H1 (cell line): ENCODE measurements at regions not wholly inside any gene's neighbourhood (a gene's known extent, or its start where the extent isn't known, plus 50 kb on each side); places are given as distances from the start of the nearest gene placed in this dataset.

Source experiments
- CTCF ChIA-PET: fragments of 300-600 bp; sonication (Branson Sonifier 250); formaldehyde crosslinking; loops from one replicate; lab custom pipeline; 2021; ENCODE audit not compliant: partially characterized antibody; lab: Charles Lee
- POLR2A ChIA-PET: fragments of 300-600 bp; sonication (Branson Sonifier 250); formaldehyde crosslinking; loops from one replicate; lab custom pipeline; 2021; ENCODE audit warnings: inconsistent platforms; ENCODE audit not compliant: partially characterized antibody; lab: Charles Lee
- DNase-seq, 2 experiments: peaks; one replicate each; pipeline versions ENCODE4 v3.0.0 to v3.0.0-alpha.2; 2010 to 2022; ENCODE audit warnings: low spot score in 2 of 2, low read depth in 1 of 2, mixed read lengths in 1 of 2
- FAIRE-seq: peaks from 2 replicates; lab custom pipeline; 2011; peaks lifted over from hg19 to GRCh38; lab: Jason Lieb, UNC
- H2AFZ ChIP-seq: 2 replicates; pipeline ENCODE4 v1.8.1; 2012; ENCODE audit warnings: low read length, inconsistent platforms
- H2AK5ac ChIP-seq: 2 replicates; pipeline ENCODE4 v1.6.1; 2013; ENCODE audit warnings: low read depth, low read length
- H2BK120ac ChIP-seq: replicated peaks from 2 replicates; pipeline ENCODE3; 2013; ENCODE audit warnings: low read depth, low read length, inconsistent platforms
- H2BK12ac ChIP-seq: 2 replicates; pipeline ENCODE4 v1.6.1; 2013; ENCODE audit warnings: low read depth, low read length
- H2BK15ac ChIP-seq: 2 replicates; pipeline ENCODE4 v1.6.1; 2013; ENCODE audit warnings: low read length
- H2BK20ac ChIP-seq: 2 replicates; pipeline ENCODE4 v1.6.1; 2013; ENCODE audit warnings: low read length
- H2BK5ac ChIP-seq: 2 replicates; pipeline ENCODE4 v1.6.1; 2013; ENCODE audit warnings: low read depth, low read length
- H3K14ac ChIP-seq: 2 replicates; pipeline ENCODE4 v1.6.1; 2013; ENCODE audit warnings: inconsistent platforms; ENCODE audit not compliant: insufficient read length
- H3K18ac ChIP-seq: 2 replicates; pipeline ENCODE4 v1.6.1; 2013; ENCODE audit warnings: low read length; ENCODE audit errors: extremely low read depth
- H3K23ac ChIP-seq: 2 replicates; pipeline ENCODE4 v1.6.1; 2013; ENCODE audit warnings: inconsistent platforms; ENCODE audit not compliant: insufficient read length
- H3K23me2 ChIP-seq: 2 replicates; pipeline ENCODE4 v1.6.1; 2013; ENCODE audit warnings: low read depth, low read length
- H3K27ac ChIP-seq: 2 replicates; pipeline ENCODE4 v1.6.1; 2011; ENCODE audit warnings: low read depth, low read length, inconsistent platforms
- H3K27me3 ChIP-seq, 4 experiments: replicated peaks in 1 of 4; 1 replicate in 1 of 4; 2 replicates in 3 of 4; pipeline versions ENCODE4 v1.6.1 to v1.8.1; 2011 to 2013; ENCODE audit warnings: low read length in 3 of 4, mild to moderate bottlenecking in 3 of 4, inconsistent platforms in 2 of 4, mixed read lengths in 2 of 4, moderate library complexity in 1 of 4; ENCODE audit not compliant: control insufficient read depth in 3 of 4, insufficient read depth in 3 of 4; ENCODE audit errors: extremely low read depth in 1 of 4
- H3K36me3 ChIP-seq, 4 experiments: 2 replicates each; pipeline versions ENCODE4 v1.6.1 to v1.8.1; 2011 to 2013; ENCODE audit warnings: mild to moderate bottlenecking in 4 of 4, low read length in 3 of 4, moderate library complexity in 2 of 4, control low read depth in 1 of 4, inconsistent platforms in 1 of 4; ENCODE audit not compliant: insufficient read depth in 4 of 4, control insufficient read depth in 2 of 4
- H3K4ac ChIP-seq: replicated peaks from 2 replicates; pipeline ENCODE3; 2013; ENCODE audit warnings: low read length, low read depth, mixed read lengths, inconsistent platforms; ENCODE audit not compliant: insufficient read length
- H3K4me1 ChIP-seq, 4 experiments: replicated peaks in 1 of 4; 1 replicate in 1 of 4; 2 replicates in 3 of 4; pipeline versions ENCODE4 v1.6.1 to v1.8.1; 2011 to 2013; ENCODE audit warnings: low read length in 3 of 4, inconsistent platforms in 2 of 4, mixed read lengths in 1 of 4; ENCODE audit not compliant: insufficient read depth in 4 of 4, control insufficient read depth in 3 of 4
- H3K4me2 ChIP-seq, 2 experiments: 2 replicates each; pipeline versions ENCODE4 v1.6.1 to v1.8.1; 2011 to 2013; ENCODE audit warnings: low read depth in 2 of 2, low read length in 2 of 2, control low read depth in 1 of 2, inconsistent platforms in 1 of 2, mild to moderate bottlenecking in 1 of 2; ENCODE audit not compliant: insufficient read depth in 1 of 2
- H3K4me3 ChIP-seq, 4 experiments: fragments of 200-600, 300-600 bp in 1 of 4; sonication (generic), shearing (Covaris generic), sonication (Bioruptor Twin) in 1 of 4; 2 replicates each; pipeline versions ENCODE4 v1.5.1 to v1.8.1; 2011 to 2016; ENCODE audit warnings: low read length in 4 of 4, low read depth in 3 of 4, control low read depth in 2 of 4, inconsistent platforms in 2 of 4, mild to moderate bottlenecking in 2 of 4, mixed read lengths in 1 of 4, moderate library complexity in 1 of 4; ENCODE audit not compliant: insufficient read depth in 2 of 4; ENCODE audit errors: extremely low read depth in 1 of 4
- H3K56ac ChIP-seq: replicated peaks from 2 replicates; pipeline ENCODE3; 2013; ENCODE audit warnings: low read depth, mild to moderate bottlenecking, mixed read lengths, low read length, inconsistent platforms; ENCODE audit not compliant: insufficient read length
- H3K79me1 ChIP-seq: 2 replicates; pipeline ENCODE4 v1.6.1; 2013; ENCODE audit warnings: low read depth, low read length, control low read depth
- H3K79me2 ChIP-seq, 2 experiments: 2 replicates each; pipeline versions ENCODE4 v1.6.1 to v1.8.1; 2012 to 2013; ENCODE audit warnings: low read length in 2 of 2, mild to moderate bottlenecking in 2 of 2, inconsistent platforms in 1 of 2; ENCODE audit not compliant: insufficient read depth in 2 of 2, control insufficient read depth in 1 of 2
- H3K9ac ChIP-seq, 4 experiments: replicated peaks in 1 of 4; 1 replicate in 1 of 4; 2 replicates in 3 of 4; pipeline versions ENCODE4 v1.6.1 to v1.8.1; 2011 to 2013; ENCODE audit warnings: low read depth in 3 of 4, low read length in 3 of 4, control low read depth in 2 of 4, mild to moderate bottlenecking in 2 of 4, moderate library complexity in 2 of 4, inconsistent platforms in 1 of 4; ENCODE audit errors: extremely low read depth in 1 of 4
- H3K9me3 ChIP-seq, 2 experiments: 2 replicates each; pipeline versions ENCODE4 v1.6.1 to v1.8.1; 2012 to 2013; ENCODE audit warnings: mild to moderate bottlenecking in 2 of 2, moderate library complexity in 2 of 2, control low read depth in 1 of 2, inconsistent platforms in 1 of 2, low read depth in 1 of 2, low read length in 1 of 2, mixed read lengths in 1 of 2; ENCODE audit not compliant: insufficient read depth in 2 of 2
- H4K20me1 ChIP-seq, 2 experiments: replicated peaks in 1 of 2; 2 replicates each; pipeline versions ENCODE3 to v1.8.1; 2011 to 2013; ENCODE audit warnings: inconsistent platforms in 2 of 2, low read length in 2 of 2, mild to moderate bottlenecking in 1 of 2; ENCODE audit not compliant: insufficient read depth in 2 of 2, control insufficient read depth in 1 of 2
- H4K5ac ChIP-seq: 2 replicates; pipeline ENCODE4 v1.6.1; 2013; ENCODE audit warnings: low read length, low read depth, mixed read lengths, inconsistent platforms; ENCODE audit not compliant: insufficient read length
- H4K8ac ChIP-seq: 2 replicates; pipeline ENCODE4 v1.8.0; 2013; ENCODE audit warnings: mild to moderate bottlenecking, moderate library complexity, low read length, inconsistent platforms; ENCODE audit not compliant: insufficient read depth; ENCODE audit errors: extremely low read depth
- H4K91ac ChIP-seq: replicated peaks from 2 replicates; pipeline ENCODE3; 2013; ENCODE audit warnings: low read length, mixed read lengths, inconsistent platforms; ENCODE audit not compliant: insufficient read length
- CBX8 ChIP-seq: fragments of 300-800, 300-1000 bp; sonication (generic); IDR thresholded peaks from 2 replicates; pipeline ENCODE4 v1.7.1; 2016; ENCODE audit warnings: low read depth, low read length, borderline replicate concordance
- CHD2 ChIP-seq: IDR thresholded peaks from 2 replicates; pipeline ENCODE4 v1.6.1; 2012; ENCODE audit warnings: low read length, improper control_type of control experiment
- CTCF ChIP-seq, 3 experiments: IDR thresholded peaks; 1 replicate in 2 of 3; 2 replicates in 1 of 3; pipeline versions ENCODE4 v1.5.1 to v1.6.1; 2011; ENCODE audit warnings: low read length in 3 of 3, mild to moderate bottlenecking in 3 of 3, inconsistent platforms in 2 of 3, low read depth in 1 of 3, moderate library complexity in 1 of 3; ENCODE audit not compliant: insufficient read depth in 1 of 3; ENCODE audit errors: control extremely low read depth in 1 of 3
- HDAC2 ChIP-seq, 2 experiments: fragments of 300-600 bp in 1 of 2; sonication (generic) in 1 of 2; IDR thresholded peaks; 2 replicates each; pipeline ENCODE4 v1.6.1; 2011 to 2012; ENCODE audit warnings: low read depth in 2 of 2, low read length in 2 of 2, mild to moderate bottlenecking in 2 of 2, moderate library complexity in 2 of 2, borderline replicate concordance in 1 of 2, inconsistent platforms in 1 of 2
- JUND ChIP-seq: IDR thresholded peaks from 2 replicates; pipeline ENCODE4 v1.6.1; 2011; ENCODE audit warnings: mild to moderate bottlenecking, improper control_type of control experiment, low read length
- KDM4A ChIP-seq: IDR thresholded peaks from one replicate; pipeline ENCODE4 v1.7.1; 2012; ENCODE audit warnings: low read depth, mild to moderate bottlenecking, moderate library complexity, low read length, inconsistent platforms; ENCODE audit not compliant: severe bottlenecking
- KDM5A ChIP-seq: fragments of 200-600 bp; IDR thresholded peaks from 2 replicates; pipeline ENCODE4 v1.7.1; 2012; ENCODE audit warnings: mild to moderate bottlenecking, low read length, inconsistent platforms, mixed read lengths
- MAX ChIP-seq: IDR thresholded peaks from 2 replicates; pipeline ENCODE4 v1.6.1; 2012; ENCODE audit warnings: inconsistent platforms
- NANOG ChIP-seq: IDR thresholded peaks from 2 replicates; pipeline ENCODE4 v1.6.1; 2011; ENCODE audit warnings: low read length, low read depth, mild to moderate bottlenecking, inconsistent platforms; ENCODE audit not compliant: insufficient read depth, poor library complexity, severe bottlenecking
- SP2 ChIP-seq: IDR thresholded peaks from 2 replicates; pipeline ENCODE4 v1.6.1; 2012; ENCODE audit warnings: mild to moderate bottlenecking, low read length, inconsistent platforms
- TAF7 ChIP-seq: optimal IDR thresholded peaks from 2 replicates; pipeline ENCODE3; 2011; ENCODE audit warnings: low read depth, mild to moderate bottlenecking, inconsistent platforms, low read length, moderate library complexity, borderline replicate concordance
- ZNF274 ChIP-seq: IDR thresholded peaks from 2 replicates; pipeline ENCODE4 v1.7.0; 2012; ENCODE audit warnings: low read length, borderline replicate concordance; ENCODE audit errors: extremely low read depth
- WGBS, 2 experiments: shearing (Covaris generic) in 1 of 2; methylation state at CpG; one replicate each; pipeline versions ENCODE4 v1.1.6 to v1.1.7; 2013 to 2015; ENCODE audit warnings: low lambda C conversion rate in 2 of 2, mixed read lengths in 2 of 2, inconsistent platforms in 1 of 2, low coverage in 1 of 2, missing lambda C conversion rate in 1 of 2; ENCODE audit not compliant: insufficient replicate concordance in 2 of 2, insufficient coverage in 1 of 2, insufficient read length in 1 of 2; ENCODE audit errors: extremely low coverage in 1 of 2, missing lambda C conversion rate in 1 of 2; 5-methylcytosine and 5-hydroxymethylcytosine counted together

GRCh38 chr18:22026889-22027288, 142.5 kb upstream of the GATA6 start:
- Histone ChIP-seq H3K36me3 (no peaks in the 10 kb centered on the region), H4K5ac (no peak overlapping the region), H3K18ac (no peak overlapping the region), H2BK20ac (no peak overlapping the region), H3K23me2 (no peaks in the 10 kb centered on the region), H3K4me2 (no peak overlapping the region), H2AFZ (no peak overlapping the region), H3K9me3 (no peaks in the 10 kb centered on the region), H4K20me1 (no peaks in the 10 kb centered on the region), H4K91ac (no peak overlapping the region), H3K56ac (no peak overlapping the region), H3K4me1 (no peaks in the 10 kb centered on the region), H3K79me1 (no peaks in the 10 kb centered on the region), H2BK12ac (no peak overlapping the region), H3K23ac (no peak overlapping the region), H4K8ac (no peak overlapping the region), H3K14ac (no peak overlapping the region), H2AK5ac (no peak overlapping the region), H3K4ac (no peak overlapping the region), H3K27ac (no peak overlapping the region), H2BK15ac (no peak overlapping the region), H3K4me3 (no peak overlapping the region), H3K79me2 (no peaks in the 10 kb centered on the region), H3K9ac (no peak overlapping the region), H2BK120ac (no peak overlapping the region), H3K27me3 (no peaks in the 10 kb centered on the region), H2BK5ac (no peak overlapping the region)
- DNase-seq (no peak), FAIRE-seq (no peak)
- CTCF ChIA-PET, result interaction anchor here (0.6 to 1.1 kb wide), 3 partner anchors 28 to 38 kb away, joined by 3 read pairs; no protein-coding TSS in a partner anchor
- 76% methylated on average over 6 of the region's 6 CpGs; no CpG with 5 or more reads in 1 of the 2 experiments for WGBS, 2 experiments
- POLR2A ChIA-PET, result no interaction called here
- TF ChIP-seq SP2, result no peak
- TF ChIP-seq NANOG, result no peak
- TF ChIP-seq KDM4A, result no peak
- no peak for TF ChIP-seq CHD2
- TF ChIP-seq TAF7, result no peak
- TF ChIP-seq CTCF (IDR thresholded peaks at IDR 0.05; ENCODE audit: control extremely low read depth in 1 of 3, insufficient read depth in 1 of 3, low read depth in 1 of 3, low read length in 3 of 3), result no peak
- no peak for TF ChIP-seq MAX
- no peak for TF ChIP-seq KDM5A
- no peak for TF ChIP-seq JUND
- no peak for TF ChIP-seq HDAC2 (IDR thresholded peaks at IDR 0.05; ENCODE audit: borderline replicate concordance in 1 of 2, low read depth in 2 of 2, low read length in 2 of 2)
- no peak for TF ChIP-seq ZNF274
- no peak for TF ChIP-seq CBX8
